ENCODE measurements at regions not wholly inside any gene's neighbourhood (a gene's known extent, or its start where the extent isn't known, plus 50 kb on each side); places are given as distances from the start of the nearest gene placed in this dataset.

GRCh38 chr1:193709607-193710006 lies 523.2 kb upstream of the B3GALT2 start:
- TF ChIP-seq CTCF (IDR thresholded peaks at IDR 0.05) (no peak), EZH2phosphoT487 (IDR thresholded peaks at IDR 0.05) (no peak)

Measured in neural progenitor cell (in vitro differentiated cells).